GM19043 (cell line): ENCODE measurements at regions not wholly inside any gene's neighbourhood (a gene's known extent, or its start where the extent isn't known, plus 50 kb on each side); places are given as distances from the start of the nearest gene placed in this dataset.

Source experiments
- ATAC-seq: cut with Tn5 transposase; IDR thresholded peaks from one replicate; pipeline ENCODE4 v1.9.1; 2021; ENCODE audit warnings: low read depth; ENCODE audit not compliant: unreplicated experiment

DNA sequence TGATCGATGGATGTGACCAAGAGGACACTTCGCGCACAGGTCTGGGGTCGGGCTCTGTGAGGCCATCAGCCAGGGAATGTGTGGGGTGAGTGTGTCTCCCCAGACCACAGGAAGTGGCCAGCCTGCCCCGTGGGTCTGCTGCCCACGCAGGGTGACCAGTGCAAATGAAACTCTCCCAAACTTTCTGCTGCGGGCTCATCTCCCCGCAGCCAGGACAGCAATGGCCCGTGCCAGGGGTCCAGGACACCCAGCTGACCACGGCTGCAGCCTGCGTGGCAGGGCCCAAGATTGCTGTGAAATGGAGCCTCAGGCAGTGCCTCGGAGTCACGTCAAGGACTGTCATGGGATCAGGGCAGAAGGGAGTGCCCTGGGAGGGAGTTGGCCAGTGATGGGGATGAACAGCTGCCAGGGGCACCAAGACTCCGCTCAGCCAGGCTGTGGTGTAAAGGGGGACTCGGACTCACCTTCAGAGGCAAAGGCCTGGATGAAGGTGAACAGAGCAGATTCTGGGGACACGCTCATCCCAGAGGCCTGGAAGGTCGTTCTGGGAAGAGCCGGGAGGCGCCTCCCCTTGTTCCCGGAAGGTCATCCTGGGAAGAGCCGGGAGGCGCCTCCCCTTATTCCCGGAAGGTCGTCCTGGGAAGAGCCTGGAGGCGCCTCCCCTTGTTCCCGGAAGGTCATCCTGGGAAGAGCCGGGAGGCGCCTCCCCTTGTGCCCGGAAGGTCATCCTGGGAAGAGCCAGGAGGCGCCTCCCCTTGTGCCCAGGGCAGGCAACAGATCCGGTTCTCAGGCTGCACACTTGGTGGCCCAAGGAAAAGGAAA is 252.6 kb downstream of the BRD1 start:
- no peak for ATAC-seq

DNA sequence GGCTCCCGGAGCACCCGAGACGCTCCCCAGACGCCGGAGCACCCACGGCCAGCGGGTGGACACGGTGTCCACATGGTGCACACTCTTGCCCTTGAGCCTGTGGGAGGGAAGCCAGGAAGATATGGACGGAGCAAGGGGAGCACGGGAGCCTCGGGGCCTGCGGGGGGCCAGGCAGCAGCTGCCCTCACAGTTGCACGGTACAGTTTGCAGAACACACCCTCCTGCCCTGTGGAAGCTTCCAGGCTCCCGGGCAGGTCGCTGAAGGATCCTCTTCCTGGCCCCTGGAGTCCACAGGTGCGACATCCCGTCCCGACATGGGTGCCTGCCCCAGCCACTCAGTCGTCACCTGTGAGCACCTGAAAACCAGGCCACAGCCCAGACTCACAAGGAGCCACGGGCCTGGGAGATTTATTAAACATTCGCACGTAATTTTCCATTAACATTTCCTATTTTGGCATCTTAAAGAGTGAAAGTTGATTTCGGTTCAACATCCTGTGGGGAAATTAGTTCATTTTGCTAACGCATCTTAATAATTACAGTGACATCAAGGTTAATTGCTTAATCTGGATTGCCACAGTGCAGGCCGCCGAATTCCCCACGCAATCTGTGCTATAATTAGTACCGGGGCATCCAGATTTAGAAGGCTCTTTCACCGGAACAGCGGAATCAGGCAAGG is 253.3 kb downstream of the BRD1 start:
- ATAC-seq, result no peak

DNA sequence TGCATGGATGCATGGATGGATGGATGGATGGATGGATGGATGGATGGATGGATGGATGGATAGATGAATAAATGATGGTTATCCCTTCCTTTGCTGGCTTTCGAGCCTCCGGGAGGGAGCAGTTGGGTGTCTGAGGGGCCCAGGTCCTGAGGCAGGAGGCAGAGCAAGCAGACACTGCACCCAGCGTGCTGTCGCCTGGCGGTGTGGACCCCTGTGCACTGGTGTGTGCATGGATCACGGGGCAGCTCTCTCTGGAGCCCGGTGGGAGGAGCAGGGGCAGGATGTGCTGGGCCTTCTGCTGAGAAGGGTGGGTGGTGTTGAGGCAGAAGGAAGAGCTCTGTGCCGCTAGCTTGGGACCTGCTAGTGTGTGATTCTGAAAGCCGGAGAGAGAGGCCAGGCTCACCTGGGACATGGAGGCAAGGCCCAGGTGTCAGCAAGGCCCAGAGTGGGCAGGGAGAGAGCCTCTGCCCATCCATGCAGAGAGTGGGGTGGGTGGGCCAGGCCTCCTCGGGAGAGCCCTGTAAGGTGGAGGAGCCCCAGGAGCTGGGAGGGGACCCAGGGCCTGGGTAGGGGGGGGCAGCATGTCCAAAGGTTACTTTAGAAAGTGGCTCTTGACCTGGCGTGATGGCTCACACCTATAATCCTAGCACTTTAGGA is 254.4 kb downstream of the BRD1 start:
- no peak for ATAC-seq

DNA sequence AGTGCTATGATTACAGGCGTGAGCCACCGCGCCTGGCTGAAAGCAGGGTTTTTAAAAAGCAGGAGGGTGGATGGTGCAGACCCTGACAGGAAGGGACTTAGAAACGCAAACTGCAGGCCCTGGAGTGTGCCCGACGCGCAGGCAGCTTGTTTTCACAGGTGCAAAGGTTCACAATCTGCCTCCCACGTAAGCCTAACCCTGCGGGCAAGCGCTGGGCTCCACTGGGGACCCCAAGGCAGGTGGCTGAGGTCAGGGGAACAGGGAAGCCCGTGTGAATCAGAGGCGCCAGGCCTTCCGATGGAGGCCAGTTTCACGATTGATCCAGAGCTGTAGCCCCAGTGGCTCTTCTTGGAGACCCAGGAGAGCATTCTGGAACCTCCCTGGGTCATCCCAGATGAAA is 256.3 kb downstream of the BRD1 start:
- no peak for ATAC-seq

DNA sequence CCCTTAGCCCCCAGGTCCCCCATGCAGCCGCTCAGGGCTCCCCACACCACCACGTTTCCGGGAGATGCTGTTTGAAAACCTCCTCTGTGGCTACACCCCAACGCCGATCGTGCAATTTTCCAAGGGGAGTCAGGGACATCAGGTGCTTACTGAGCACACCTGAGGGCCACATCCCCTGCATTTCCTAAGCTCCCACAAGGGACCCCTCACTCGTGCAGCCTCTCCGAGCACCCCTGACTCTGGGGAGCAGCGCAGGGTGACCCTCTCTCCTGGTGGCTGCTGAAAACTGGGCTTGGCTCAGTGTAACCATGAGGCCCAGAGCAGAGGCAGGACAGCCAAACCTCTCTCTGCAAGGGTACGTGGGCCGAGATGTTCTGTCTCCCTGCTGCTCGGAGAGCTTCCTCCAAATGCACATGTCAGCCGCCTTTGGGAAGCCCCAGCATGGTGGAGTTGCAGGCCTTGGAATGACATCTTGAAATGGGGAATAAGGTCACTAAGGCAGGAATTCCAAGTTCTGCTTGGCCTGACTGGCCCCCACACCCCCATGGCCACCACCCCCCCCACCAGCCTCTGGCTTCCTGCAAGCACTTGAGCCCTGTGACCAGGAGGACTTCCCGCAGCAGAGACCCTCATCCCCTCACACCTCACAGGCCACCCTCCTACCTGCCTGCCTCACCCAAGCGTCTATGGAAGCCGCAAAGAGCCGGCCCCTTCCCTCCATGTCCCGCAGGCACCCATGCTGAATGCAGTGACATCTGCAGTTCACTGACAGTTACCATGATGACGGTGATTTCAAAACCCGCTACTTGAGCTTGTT is 257.4 kb downstream of the BRD1 start:
- no peak for ATAC-seq

DNA sequence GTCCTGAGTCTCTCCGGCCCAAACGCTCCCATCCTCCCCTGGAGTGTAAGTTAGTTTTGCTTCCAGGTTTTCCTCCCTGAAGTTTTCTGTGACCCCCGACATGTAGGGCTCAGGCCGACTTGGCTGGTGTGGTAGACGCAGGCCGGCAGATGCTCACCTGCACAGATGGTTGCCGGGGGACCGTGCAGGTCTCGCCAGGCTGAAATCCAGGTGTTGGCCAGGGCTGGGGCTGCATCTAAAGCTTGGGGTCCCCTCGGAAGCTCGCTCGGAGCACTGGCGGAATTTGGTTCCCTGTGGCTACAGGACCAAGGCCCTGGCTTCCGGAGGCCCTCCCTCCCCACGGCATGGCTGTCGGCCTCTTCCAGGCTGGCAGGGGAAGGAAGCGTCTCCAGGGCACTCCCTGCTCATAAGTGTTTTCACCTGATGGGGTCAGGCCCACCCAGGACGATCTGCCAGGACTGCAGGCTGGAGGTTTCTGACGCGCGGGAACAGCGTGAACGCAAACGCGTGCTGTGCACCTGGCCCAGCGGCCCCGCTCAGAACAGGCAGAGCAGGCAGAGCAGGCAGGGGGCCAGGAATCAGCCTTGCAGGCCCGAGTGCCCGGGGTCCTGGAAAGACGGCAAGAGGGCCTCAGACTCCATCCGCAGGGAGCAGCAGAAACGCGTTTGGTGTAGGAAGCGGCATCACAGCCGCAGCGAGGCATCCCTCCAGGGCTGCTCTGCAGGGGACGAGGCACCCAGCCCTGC is 258.2 kb downstream of the BRD1 start:
- ATAC-seq, result no peak

DNA sequence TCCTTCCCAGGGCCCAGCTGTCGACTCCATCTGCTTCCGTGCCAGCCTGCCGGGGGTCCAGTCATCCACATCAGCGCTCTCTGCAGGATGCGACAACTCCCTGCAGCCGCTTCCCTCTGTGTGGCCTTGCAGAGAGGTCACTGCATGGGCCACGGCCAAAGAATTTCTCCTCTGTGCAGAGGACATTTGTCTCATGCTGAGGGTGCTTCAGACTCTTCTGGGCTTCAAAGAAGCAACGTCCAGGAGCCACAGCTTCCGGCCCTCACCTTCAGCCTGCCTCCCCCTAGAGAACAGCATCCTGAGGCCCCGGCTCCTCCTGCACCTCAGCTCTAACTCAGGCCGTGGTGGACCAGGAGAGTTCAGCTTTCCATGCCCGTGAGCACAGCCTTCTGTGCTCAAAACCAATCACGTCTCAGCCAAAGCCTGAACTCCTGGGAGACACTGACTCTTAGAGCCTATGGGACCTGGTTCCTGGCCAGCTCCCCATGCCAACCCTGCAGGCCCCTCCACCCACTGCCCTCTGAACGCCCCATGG is 258.9 kb downstream of the BRD1 start:
- no peak for ATAC-seq

DNA sequence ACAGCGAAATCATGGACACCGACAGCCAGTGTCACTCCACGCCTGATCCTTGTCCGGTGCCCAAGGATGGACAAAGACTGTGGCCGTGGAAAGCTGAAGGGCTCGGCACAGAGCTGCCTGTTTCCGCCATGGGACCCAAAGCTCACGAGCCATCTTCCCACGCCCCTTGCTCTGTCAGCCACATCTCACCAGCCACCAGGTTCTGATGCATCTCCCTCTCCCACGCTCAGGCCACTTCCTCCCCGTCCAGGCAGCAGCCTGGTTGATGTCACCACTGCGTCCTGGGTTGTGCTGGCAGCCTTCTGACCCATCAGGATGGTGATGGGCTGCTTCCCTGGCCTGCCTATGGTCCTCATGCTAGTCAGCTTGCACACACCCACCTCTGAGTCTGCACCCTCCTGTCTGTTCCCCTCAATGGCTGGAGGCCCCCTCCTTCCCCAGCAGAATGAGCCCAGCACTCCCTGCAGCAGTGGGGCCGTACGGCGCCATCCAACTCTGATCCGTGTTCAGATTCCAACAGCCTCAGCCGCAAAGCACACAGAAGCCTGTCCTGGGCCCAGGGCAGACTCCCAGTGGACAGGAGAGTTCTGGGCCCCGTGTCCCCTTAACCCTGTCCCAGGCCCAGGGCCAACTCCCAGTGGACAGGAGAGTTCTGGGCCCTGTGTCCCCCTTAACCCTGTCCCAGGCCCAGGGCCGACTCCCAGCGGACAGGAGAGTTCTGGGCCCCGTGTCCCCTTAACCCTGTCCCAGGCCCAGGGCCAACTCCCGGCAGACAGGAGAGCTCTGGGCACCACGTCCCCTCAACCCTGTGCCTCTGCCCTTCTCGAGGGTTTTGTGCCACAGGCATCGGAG is 259.5 kb downstream of the BRD1 start:
- ATAC-seq, result no peak

DNA sequence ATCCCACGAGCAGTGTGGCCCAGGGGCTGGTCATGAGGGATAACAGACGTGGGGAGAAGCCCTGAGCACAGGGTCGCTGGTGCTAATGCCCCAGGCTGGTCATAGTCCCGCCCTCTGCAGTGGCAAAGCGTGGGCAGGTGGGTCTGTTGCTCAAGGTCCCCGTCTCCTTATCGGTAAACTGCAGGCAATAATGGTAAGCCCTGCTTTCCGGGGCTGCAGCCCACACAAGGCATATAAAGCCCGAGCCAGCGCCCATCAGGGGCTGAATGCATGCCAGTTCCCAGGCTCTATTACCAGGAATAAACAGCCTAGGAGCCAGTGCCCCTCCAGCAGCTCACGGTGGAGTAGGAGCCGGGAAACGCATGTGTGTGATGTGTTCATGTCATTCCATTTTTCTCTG is 261.0 kb downstream of the BRD1 start:
- no peak for ATAC-seq

DNA sequence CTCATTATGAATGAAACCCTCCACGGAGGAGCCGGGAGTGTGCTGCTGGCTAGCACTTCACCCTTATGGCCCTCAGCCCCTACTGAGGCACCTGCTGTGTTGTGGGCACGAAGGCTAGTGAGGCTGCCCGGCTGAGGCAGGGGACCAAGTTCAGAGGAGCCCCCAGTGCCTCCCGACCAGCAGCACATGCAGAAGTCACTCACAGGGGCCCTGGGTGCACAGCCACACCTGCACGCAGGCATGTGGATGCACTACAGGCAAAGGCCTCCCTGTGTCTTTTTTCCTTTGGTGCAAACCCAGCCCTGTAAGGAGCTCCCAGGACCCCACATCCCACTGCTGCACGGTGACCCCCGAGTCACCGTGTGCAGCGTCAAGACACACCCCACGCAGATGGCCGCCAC is 261.5 kb downstream of the BRD1 start:
- ATAC-seq, result no peak

DNA sequence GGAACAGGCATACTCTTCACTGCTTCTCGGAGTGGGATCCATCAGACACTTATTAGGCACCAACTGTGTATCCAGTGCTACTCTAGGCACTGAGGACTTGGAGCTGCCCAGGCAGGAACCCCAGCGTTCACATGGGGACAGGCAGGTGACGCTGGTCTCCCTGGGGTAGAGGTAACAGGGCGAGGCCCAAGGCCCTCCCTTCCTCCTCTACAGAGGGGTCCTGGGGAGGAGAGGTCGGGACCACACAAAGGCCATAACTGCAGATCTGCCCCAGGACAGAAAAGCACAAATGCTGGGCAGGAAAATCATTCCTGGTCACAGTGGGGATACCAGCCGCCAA is 262.2 kb downstream of the BRD1 start:
- ATAC-seq, result no peak

DNA sequence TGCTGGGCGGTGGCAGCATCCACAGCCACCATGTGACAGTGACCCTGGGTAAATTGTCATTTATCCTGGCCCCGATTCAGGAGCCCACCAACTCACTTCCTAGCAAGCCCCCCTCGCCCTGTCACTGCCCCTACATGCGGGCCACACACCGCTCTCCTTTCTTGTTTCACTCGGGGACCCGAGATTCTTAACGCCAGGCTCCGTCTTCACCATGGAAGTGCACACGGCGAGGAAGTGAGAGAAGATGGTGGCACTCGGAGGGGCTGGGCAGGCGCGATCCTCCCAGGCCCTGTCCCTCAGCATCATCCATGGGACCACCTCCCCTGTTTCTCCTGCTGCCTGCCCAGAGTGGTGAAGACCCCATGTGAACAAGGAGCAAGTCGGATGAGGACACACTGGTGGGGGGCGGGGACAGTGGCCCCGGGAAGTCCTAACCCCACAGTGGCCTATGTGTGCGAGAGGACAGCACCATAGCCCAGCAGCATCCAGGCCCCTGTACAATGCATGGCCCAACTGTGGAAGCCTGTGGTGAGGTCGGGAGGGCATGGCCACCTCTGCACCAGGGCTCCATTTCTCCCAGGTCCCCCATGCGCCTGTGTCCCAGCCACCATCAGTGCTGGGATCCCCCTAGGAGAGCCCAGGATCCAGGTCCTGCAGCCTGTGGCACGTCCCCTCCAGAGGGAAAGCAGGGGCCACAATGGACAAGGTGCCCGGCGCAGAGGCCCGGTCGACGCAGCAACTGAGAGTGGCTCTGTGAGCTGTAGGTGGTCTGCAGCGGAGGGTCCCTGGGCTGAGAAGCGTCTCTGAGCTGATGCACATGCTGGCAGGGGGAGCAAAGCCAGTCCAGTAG is 262.8 kb downstream of the BRD1 start:
- ATAC-seq, result no peak

DNA sequence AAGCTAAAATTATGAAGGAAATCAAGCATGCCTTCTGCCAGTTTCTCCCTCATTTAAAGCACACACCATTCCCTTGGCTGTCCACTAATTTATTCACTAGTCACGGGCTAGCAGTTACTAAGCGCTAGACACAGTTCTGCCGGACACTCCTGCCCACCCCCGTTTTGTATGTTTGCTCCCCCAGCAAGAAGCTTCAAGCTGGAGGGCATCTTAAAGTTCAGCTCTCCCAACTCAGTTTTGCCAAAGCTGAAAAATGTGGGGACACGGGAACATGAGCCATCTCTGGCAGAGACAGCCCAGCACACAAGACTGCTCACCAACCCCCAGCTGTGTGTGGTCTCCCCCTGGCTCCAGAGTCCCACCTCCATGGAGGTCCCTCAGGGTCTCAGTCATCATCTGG is 263.6 kb downstream of the BRD1 start:
- ATAC-seq, result no peak

DNA sequence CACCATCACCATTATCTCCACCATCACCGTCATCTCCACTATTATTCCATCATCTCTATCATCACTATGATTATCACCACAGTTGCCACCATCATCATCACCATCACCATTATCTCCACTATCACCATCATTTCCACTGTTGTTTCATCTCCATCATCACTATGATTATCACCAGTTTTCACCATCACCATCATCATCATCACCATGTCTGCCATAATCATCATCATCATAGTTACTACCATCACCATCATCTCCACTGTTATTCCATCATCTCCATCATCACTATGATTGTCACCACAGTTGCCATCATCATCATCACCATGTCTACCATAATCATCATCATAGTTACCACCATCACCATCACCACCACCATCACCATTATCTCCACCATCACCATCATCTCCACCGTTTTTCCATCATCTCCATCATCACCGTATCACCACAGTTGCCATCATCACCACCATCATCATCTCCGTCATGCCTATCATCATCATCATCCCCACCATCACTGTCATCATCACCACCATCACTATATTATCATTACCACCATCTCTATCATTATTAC is 264.9 kb downstream of the BRD1 start:
- no peak for ATAC-seq

DNA sequence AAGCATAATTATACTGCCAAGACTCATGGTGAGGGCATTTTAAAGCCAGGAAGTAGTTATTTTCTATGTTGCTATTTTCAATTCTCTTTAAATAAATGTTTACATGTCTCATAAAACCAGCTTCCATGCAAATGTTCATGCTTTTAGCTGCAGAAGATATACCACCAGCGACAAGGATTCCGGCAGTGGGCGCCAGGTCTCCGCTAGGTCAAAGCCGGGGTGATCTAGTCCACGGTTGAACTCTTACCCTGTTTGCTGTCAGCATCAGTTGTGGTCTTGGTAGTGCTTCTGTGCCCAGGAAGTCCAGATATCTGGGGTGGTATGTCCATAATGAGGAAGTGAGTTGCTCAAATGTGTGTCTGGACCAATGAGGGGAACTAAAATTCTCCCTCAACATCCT is 265.7 kb downstream of the BRD1 start:
- ATAC-seq, result no peak

DNA sequence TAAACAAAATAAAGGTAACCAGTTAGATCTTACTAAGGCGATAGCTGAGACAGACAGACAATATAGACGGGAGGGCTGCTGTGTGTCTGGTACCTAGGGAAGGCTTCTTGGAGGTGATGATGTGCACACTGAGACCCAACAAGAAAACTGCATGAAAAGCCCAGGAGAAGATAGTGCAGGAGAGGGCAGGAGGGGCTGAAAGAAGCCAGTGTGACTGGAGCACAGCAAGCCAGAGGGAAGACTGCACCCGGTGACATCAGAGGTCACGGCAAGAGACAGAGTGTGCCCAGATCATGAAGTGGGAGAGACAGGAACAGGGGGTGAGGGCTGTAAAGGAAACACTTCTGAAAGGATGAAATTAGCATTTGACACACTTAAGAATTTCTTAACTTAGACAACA is 266.3 kb downstream of the BRD1 start:
- ATAC-seq, result no peak

DNA sequence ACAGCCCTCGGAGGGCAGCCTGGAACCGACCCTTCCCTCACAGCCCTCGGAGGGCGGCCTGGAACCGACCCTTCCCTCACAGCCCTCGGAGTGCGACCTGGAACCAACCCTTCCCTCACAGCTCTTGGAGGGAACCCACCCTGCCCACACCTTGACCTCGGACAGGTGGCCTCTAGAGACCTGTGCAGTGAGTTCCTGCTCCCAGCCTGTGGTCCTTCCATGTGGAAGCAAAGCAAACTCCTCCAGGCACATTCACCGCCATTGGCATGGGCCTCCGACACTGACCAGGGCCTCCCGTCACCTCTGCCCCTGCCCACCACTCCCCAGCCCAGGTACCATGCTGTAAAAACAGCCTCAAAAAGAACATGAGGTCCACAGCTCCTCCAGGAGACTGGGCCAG is 272.1 kb downstream of the BRD1 start:
- no peak for ATAC-seq

DNA sequence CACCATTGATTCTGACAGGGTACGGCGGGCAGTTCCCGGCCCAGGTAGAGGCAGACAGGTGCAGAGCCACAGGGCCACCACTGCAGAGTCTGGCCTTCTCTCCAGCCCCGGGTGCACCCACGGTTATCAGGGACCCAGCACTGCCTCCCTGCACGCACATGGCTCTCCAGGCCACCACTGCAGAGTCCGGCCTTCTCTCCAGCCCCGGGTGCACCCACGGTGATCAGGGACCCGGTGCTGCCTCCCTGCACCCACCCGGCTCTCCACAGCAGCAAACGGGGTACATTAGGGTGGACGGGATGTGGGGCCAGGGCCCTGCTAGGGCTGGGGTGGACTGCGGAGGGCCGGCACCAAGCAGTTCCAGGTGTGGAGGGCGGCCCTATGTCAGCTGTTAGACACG is 272.9 kb downstream of the BRD1 start:
- no peak for ATAC-seq
